ENCODE measurements at regions not wholly inside any gene's neighbourhood (a gene's known extent, or its start where the extent isn't known, plus 50 kb on each side); places are given as distances from the start of the nearest gene placed in this dataset.

DNA sequence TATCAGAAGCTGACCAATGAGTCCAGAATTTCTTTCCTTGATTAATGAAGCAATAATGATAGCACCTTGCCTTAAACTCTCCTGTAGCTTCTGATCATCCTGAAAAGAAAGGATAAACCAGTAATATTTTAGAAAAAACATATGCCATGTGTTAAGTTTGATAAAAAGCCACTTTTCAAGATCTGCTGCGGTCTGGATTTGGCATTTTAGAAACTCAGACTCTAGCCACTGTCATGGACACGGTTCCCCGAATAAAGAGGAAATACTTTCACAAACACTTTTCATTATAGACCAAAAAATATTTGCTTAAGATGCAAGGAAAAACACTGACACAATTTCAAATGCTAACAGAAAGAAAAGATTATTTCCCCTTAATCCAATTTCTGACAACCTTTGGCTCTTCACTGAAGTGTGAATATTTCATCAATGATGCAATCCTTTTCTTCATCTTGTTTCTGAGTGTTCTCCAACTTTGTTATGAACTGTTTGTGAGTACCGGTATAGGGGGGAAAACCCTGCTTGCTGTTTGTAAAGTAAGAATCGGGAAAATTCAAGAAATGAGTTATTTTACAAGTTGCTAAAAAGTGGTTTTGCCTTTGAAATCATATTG lies 329.5 kb downstream of the CRPPA start:
- H3K36me3 ChIP-seq (ENCODE audit: control insufficient read depth in 4 of 4, insufficient read depth in 3 of 4, low read depth in 1 of 4, low read length in 3 of 4): no peaks in the 10 kb centered on the region
- no peak for DNase-seq (ENCODE audit: low spot score)
- H3K4me1 ChIP-seq (ENCODE audit: control insufficient read depth in 4 of 4, insufficient read depth in 4 of 4, low read length in 3 of 4): no peaks in the 10 kb centered on the region
- H3K9me3 ChIP-seq (ENCODE audit: control insufficient read depth in 4 of 4, low read length in 3 of 4): no peaks in the 10 kb centered on the region
- no peaks in the 10 kb centered on the region for H3K27me3 ChIP-seq (ENCODE audit: control insufficient read depth in 4 of 4, insufficient read depth in 4 of 4, low read length in 3 of 4)
- no peak overlapping the region for H3K9ac ChIP-seq (ENCODE audit: low read depth in 1 of 2, low read length in 2 of 2)
- whole genome bisulfite sequencing: 79% methylated on average over 5 of the region's 5 CpGs
- TF ChIP-seq, protein P1, sequence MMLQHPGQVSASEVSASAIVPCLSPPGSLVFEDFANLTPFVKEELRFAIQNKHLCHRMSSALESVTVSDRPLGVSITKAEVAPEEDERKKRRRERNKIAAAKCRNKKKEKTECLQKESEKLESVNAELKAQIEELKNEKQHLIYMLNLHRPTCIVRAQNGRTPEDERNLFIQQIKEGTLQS (IDR thresholded peaks at IDR 0.05): no peak
- TF ChIP-seq FOXA2 (IDR thresholded peaks at IDR 0.05) (no peak), HNF4A (conservative IDR thresholded peaks at IDR 0.05) (no peak), RXRA (IDR thresholded peaks at IDR 0.05) (no peak), FOXA1 (IDR thresholded peaks at IDR 0.05) (no peak), JUND (IDR thresholded peaks at IDR 0.05) (no peak), NR2F2 (IDR thresholded peaks at IDR 0.05) (no peak), RAD21 (IDR thresholded peaks at IDR 0.05) (no peak), SP1 (IDR thresholded peaks at IDR 0.05) (no peak), TAF1 (conservative IDR thresholded peaks at IDR 0.05) (no peak), HNF4G (IDR thresholded peaks at IDR 0.05) (no peak), YY1 (IDR thresholded peaks at IDR 0.05) (no peak)
- TF ChIP-seq, protein P2, sequence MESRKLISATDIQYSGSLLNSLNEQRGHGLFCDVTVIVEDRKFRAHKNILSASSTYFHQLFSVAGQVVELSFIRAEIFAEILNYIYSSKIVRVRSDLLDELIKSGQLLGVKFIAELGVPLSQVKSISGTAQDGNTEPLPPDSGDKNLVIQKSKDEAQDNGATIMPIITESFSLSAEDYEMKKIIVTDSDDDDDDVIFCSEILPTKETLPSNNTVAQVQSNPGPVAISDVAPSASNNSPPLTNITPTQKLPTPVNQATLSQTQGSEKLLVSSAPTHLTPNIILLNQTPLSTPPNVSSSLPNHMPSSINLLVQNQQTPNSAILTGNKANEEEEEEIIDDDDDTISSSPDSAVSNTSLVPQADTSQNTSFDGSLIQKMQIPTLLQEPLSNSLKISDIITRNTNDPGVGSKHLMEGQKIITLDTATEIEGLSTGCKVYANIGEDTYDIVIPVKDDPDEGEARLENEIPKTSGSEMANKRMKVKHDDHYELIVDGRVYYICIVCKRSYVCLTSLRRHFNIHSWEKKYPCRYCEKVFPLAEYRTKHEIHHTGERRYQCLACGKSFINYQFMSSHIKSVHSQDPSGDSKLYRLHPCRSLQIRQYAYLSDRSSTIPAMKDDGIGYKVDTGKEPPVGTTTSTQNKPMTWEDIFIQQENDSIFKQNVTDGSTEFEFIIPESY (IDR thresholded peaks at IDR 0.05): no peak
- TF ChIP-seq, protein P3, sequence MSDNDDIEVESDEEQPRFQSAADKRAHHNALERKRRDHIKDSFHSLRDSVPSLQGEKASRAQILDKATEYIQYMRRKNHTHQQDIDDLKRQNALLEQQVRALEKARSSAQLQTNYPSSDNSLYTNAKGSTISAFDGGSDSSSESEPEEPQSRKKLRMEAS (IDR thresholded peaks at IDR 0.05): no peak
- TF ChIP-seq, protein P4, sequence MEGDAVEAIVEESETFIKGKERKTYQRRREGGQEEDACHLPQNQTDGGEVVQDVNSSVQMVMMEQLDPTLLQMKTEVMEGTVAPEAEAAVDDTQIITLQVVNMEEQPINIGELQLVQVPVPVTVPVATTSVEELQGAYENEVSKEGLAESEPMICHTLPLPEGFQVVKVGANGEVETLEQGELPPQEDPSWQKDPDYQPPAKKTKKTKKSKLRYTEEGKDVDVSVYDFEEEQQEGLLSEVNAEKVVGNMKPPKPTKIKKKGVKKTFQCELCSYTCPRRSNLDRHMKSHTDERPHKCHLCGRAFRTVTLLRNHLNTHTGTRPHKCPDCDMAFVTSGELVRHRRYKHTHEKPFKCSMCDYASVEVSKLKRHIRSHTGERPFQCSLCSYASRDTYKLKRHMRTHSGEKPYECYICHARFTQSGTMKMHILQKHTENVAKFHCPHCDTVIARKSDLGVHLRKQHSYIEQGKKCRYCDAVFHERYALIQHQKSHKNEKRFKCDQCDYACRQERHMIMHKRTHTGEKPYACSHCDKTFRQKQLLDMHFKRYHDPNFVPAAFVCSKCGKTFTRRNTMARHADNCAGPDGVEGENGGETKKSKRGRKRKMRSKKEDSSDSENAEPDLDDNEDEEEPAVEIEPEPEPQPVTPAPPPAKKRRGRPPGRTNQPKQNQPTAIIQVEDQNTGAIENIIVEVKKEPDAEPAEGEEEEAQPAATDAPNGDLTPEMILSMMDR (IDR thresholded peaks at IDR 0.05; ENCODE audit: low read depth, low read length, missing input control): no peak
- TF ChIP-seq, protein P5, sequence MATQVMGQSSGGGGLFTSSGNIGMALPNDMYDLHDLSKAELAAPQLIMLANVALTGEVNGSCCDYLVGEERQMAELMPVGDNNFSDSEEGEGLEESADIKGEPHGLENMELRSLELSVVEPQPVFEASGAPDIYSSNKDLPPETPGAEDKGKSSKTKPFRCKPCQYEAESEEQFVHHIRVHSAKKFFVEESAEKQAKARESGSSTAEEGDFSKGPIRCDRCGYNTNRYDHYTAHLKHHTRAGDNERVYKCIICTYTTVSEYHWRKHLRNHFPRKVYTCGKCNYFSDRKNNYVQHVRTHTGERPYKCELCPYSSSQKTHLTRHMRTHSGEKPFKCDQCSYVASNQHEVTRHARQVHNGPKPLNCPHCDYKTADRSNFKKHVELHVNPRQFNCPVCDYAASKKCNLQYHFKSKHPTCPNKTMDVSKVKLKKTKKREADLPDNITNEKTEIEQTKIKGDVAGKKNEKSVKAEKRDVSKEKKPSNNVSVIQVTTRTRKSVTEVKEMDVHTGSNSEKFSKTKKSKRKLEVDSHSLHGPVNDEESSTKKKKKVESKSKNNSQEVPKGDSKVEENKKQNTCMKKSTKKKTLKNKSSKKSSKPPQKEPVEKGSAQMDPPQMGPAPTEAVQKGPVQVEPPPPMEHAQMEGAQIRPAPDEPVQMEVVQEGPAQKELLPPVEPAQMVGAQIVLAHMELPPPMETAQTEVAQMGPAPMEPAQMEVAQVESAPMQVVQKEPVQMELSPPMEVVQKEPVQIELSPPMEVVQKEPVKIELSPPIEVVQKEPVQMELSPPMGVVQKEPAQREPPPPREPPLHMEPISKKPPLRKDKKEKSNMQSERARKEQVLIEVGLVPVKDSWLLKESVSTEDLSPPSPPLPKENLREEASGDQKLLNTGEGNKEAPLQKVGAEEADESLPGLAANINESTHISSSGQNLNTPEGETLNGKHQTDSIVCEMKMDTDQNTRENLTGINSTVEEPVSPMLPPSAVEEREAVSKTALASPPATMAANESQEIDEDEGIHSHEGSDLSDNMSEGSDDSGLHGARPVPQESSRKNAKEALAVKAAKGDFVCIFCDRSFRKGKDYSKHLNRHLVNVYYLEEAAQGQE (IDR thresholded peaks at IDR 0.05): no peak
- no peak overlapping the region for H3K4me3 ChIP-seq (ENCODE audit: low read depth in 1 of 3, low read length in 3 of 3)
- no peak overlapping the region for H3K27ac ChIP-seq (ENCODE audit: low read depth in 1 of 2, low read length in 2 of 2)

DNA sequence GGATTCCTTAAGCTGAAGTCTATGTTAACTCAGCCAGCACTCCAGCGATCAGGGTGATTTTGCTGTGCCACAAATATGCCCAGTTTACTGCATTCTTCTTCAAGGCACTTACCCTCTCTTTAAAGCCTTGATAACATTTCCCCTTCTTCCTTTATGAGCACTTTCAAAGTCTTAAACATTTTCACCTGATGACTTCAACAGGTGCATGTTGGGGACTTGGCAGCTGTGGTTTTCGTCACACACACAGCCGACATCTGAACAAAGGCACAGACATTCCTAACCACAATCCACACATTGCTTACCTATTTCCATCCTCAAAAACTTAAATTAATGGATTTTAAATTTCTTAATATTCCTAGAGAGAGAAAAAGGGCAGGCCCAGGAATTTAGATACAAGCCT lies 331.5 kb downstream of the CRPPA start:
- no peaks in the 10 kb centered on the region for H3K27me3 ChIP-seq (ENCODE audit: control insufficient read depth in 4 of 4, insufficient read depth in 4 of 4, low read length in 3 of 4)
- H3K4me3 ChIP-seq (ENCODE audit: low read depth in 1 of 3, low read length in 3 of 3): no peak overlapping the region
- H3K9ac ChIP-seq (ENCODE audit: low read depth in 1 of 2, low read length in 2 of 2): no peak overlapping the region
- no peaks in the 10 kb centered on the region for H3K4me1 ChIP-seq (ENCODE audit: control insufficient read depth in 4 of 4, insufficient read depth in 4 of 4, low read length in 3 of 4)
- 93% methylated on average over 3 of the region's 3 CpGs for WGBS
- no peaks in the 10 kb centered on the region for H3K9me3 ChIP-seq (ENCODE audit: control insufficient read depth in 4 of 4, low read length in 3 of 4)
- no peak for DNase-seq (ENCODE audit: low spot score)
- H3K36me3 ChIP-seq (ENCODE audit: control insufficient read depth in 4 of 4, insufficient read depth in 3 of 4, low read depth in 1 of 4, low read length in 3 of 4): no peaks in the 10 kb centered on the region
- no peak overlapping the region for H3K27ac ChIP-seq (ENCODE audit: low read depth in 1 of 2, low read length in 2 of 2)
- no peak for TF ChIP-seq HNF4A (conservative IDR thresholded peaks at IDR 0.05)
- TF ChIP-seq, protein P1 (IDR thresholded peaks at IDR 0.05): no peak
- no peak for TF ChIP-seq FOXA2 (IDR thresholded peaks at IDR 0.05)
- TF ChIP-seq, protein P4 (IDR thresholded peaks at IDR 0.05; ENCODE audit: low read depth, low read length, missing input control): no peak
- TF ChIP-seq RAD21 (IDR thresholded peaks at IDR 0.05): no peak
- no peak for TF ChIP-seq JUND (IDR thresholded peaks at IDR 0.05)
- no peak for TF ChIP-seq YY1 (IDR thresholded peaks at IDR 0.05)
- no peak for TF ChIP-seq GABPA (IDR thresholded peaks at IDR 0.05 in 1 of 2, conservative IDR thresholded peaks at IDR 0.05 in 1 of 2)
- no peak for TF ChIP-seq NR2F2 (IDR thresholded peaks at IDR 0.05)
- no peak for TF ChIP-seq TAF1 (conservative IDR thresholded peaks at IDR 0.05)
- TF ChIP-seq FOXA1 (IDR thresholded peaks at IDR 0.05): no peak
- TF ChIP-seq, protein P5 (IDR thresholded peaks at IDR 0.05): no peak

Data from liver (tissue), 8 donors.